ENCODE measurements at regions not wholly inside any gene's neighbourhood (a gene's known extent, or its start where the extent isn't known, plus 50 kb on each side); places are given as distances from the start of the nearest gene placed in this dataset.

- DNase-seq: no peak
- TF ChIP-seq POLR2A (IDR thresholded peaks at IDR 0.05) (no peak), POLR2AphosphoS5 (IDR thresholded peaks at IDR 0.05) (no peak), CTCF (IDR thresholded peaks at IDR 0.05 in 8 of 11, conservative IDR thresholded peaks at IDR 0.05 in 3 of 11) (no peak)
Measured at GRCh38 chr16:60041671-60042070, 1307.6 kb upstream of the GOT2 start.

GRCh38 chr16:60031740-60032139 lies 1297.6 kb upstream of the GOT2 start:
- Histone ChIP-seq H3K9me3 (peaks cover 0 to 38% (median 22%) of the 10 kb centered on the region in 8 donors), H3K36me3 (no peaks in the 10 kb centered on the region), H3K27me3 (replicated peaks in 1 of 7) (no peaks in the 10 kb centered on the region), H3K4me3 (no peak overlapping the region), H3K27ac (no peak overlapping the region), H3K4me1 (no peaks in the 10 kb centered on the region)
- TF ChIP-seq POLR2A (IDR thresholded peaks at IDR 0.05) (no peak), CTCF (IDR thresholded peaks at IDR 0.05 in 8 of 11, conservative IDR thresholded peaks at IDR 0.05 in 3 of 11) (no peak), POLR2AphosphoS5 (IDR thresholded peaks at IDR 0.05) (no peak)
- 79 to 94% (median 82%) methylated on average over 1 of the region's 1 CpG for WGBS, 5 donors
- DNase-seq: no peak
- intact Hi-C loops (cut with DNase I; ENCODE audit: low total_unique reads): no loop called here

More at GRCh38 chr16:60041671-60042070, 1307.6 kb upstream of the GOT2 start:
- Histone ChIP-seq H3K4me3 (no peak overlapping the region), H3K27ac (no peak overlapping the region), H3K27me3 (replicated peaks in 1 of 7) (no peaks in the 10 kb centered on the region), H3K4me1 (no peaks in the 10 kb centered on the region), H3K36me3 (no peaks in the 10 kb centered on the region), H3K9me3 (peaks cover 0 to 20% (median 4%) of the 10 kb centered on the region in 8 donors)
- intact Hi-C loops (cut with DNase I; ENCODE audit: low total_unique reads): no loop called here
- WGBS, 5 donors: 74 to 87% (median 81%) methylated on average over 1 of the region's 1 CpG

GRCh38 chr16:60027351-60027750 lies 1293.2 kb upstream of the GOT2 start:
- TF ChIP-seq POLR2AphosphoS5 (IDR thresholded peaks at IDR 0.05): no peak
- TF ChIP-seq POLR2A (IDR thresholded peaks at IDR 0.05): no peak
- TF ChIP-seq CTCF (IDR thresholded peaks at IDR 0.05 in 8 of 11, conservative IDR thresholded peaks at IDR 0.05 in 3 of 11): no peak
- intact Hi-C loops (cut with DNase I; ENCODE audit: low total_unique reads): no loop called here

GRCh38 chr16:60013076-60013475 lies 1279.0 kb upstream of the GOT2 start:
- Histone ChIP-seq H3K4me3 (no peak overlapping the region), H3K27me3 (replicated peaks in 1 of 7) (no peaks in the 10 kb centered on the region), H3K4me1 (no peaks in the 10 kb centered on the region), H3K9me3 (peaks cover 0 to 39% (median 20%) of the 10 kb centered on the region in 8 donors), H3K27ac (no peak overlapping the region), H3K36me3 (no peaks in the 10 kb centered on the region)
- intact Hi-C loops (cut with DNase I; ENCODE audit: low total_unique reads): no loop called here
- WGBS, 5 donors: 79 to 92% (median 89%) methylated on average over 4 to 8 of the region's 8 CpGs
- DNase-seq: no peak
- TF ChIP-seq CTCF (IDR thresholded peaks at IDR 0.05 in 8 of 11, conservative IDR thresholded peaks at IDR 0.05 in 3 of 11): no peak
- no peak for TF ChIP-seq POLR2A (IDR thresholded peaks at IDR 0.05)
- no peak for TF ChIP-seq POLR2AphosphoS5 (IDR thresholded peaks at IDR 0.05)

More at GRCh38 chr16:60027351-60027750, 1293.2 kb upstream of the GOT2 start:
- Histone ChIP-seq H3K36me3 (no peaks in the 10 kb centered on the region), H3K27ac (no peak overlapping the region), H3K27me3 (replicated peaks in 1 of 7) (no peaks in the 10 kb centered on the region), H3K4me1 (no peaks in the 10 kb centered on the region), H3K4me3 (no peak overlapping the region), H3K9me3 (peaks cover 0 to 8% (median 2%) of the 10 kb centered on the region in 8 donors)
- DNase-seq: no peak
